GM23338 (cell line): ENCODE measurements at regions not wholly inside any gene's neighbourhood (a gene's known extent, or its start where the extent isn't known, plus 50 kb on each side); places are given as distances from the start of the nearest gene placed in this dataset.

Experiments used
- ATAC-seq: fragments of 200-7000 bp; cut with Tn5 transposase; 3 replicates; pipeline ENCODE4 v1.9.1; 2020
- DNase-seq: peaks from one replicate; pipeline ENCODE4 v3.0.0-alpha.2; 2015; ENCODE audit warnings: low spot score
- H2AFZ ChIP-seq: fragments of 200-600 bp; sonication (generic); 2 replicates; pipeline ENCODE4 v1.8.0; 2016; ENCODE audit warnings: antibody characterized with exemption, mild to moderate bottlenecking, moderate library complexity
- H3F3A ChIP-seq: fragments of 200-600 bp; sonication (generic); replicated peaks from 2 replicates; pipeline ENCODE4 v1.8.0; 2017; ENCODE audit warnings: antibody characterized with exemption, mixed run types, low read depth
- H3K27ac ChIP-seq: fragments of 200-600 bp; sonication (generic); 2 replicates; pipeline ENCODE4 v1.6.1; 2016; ENCODE audit warnings: low read depth
- H3K27me3 ChIP-seq: fragments of 200-600 bp; sonication (generic); 2 replicates; pipeline ENCODE4 v1.8.0; 2016; ENCODE audit warnings: mild to moderate bottlenecking, mixed run types, moderate library complexity; ENCODE audit not compliant: insufficient read depth
- H3K36me3 ChIP-seq: fragments of 200-600 bp; sonication (generic); 2 replicates; pipeline ENCODE4 v1.8.0; 2016; ENCODE audit warnings: mild to moderate bottlenecking; ENCODE audit not compliant: insufficient read depth
- H3K4me1 ChIP-seq: fragments of 200-600 bp; sonication (generic); 2 replicates; pipeline ENCODE4 v1.8.0; 2016; ENCODE audit warnings: mild to moderate bottlenecking, moderate library complexity; ENCODE audit not compliant: insufficient read depth
- H3K4me2 ChIP-seq: fragments of 200-600 bp; sonication (generic); 2 replicates; pipeline ENCODE4 v1.7.1; 2017; ENCODE audit warnings: mixed run types
- H3K4me3 ChIP-seq: fragments of 200-600 bp; sonication (generic); 2 replicates; pipeline ENCODE4 v1.6.1; 2016; ENCODE audit warnings: mixed run types
- H3K79me2 ChIP-seq: fragments of 200-600 bp; sonication (generic); replicated peaks from 2 replicates; pipeline ENCODE4 v1.8.0; 2017; ENCODE audit warnings: mild to moderate bottlenecking; ENCODE audit not compliant: insufficient read depth
- H3K9me2 ChIP-seq: fragments of 200-600 bp; sonication (generic); 2 replicates; pipeline ENCODE4 v1.8.0; 2017; ENCODE audit not compliant: insufficient read depth
- H4K20me1 ChIP-seq: fragments of 200-600 bp; sonication (generic); replicated peaks from 2 replicates; pipeline ENCODE4 v1.8.0; 2017; ENCODE audit warnings: mild to moderate bottlenecking; ENCODE audit not compliant: insufficient read depth
- H3K27ac Mint-ChIP-seq: 2 replicates; pipeline ENCODE4 v1.8.0; 2020; ENCODE audit warnings: inconsistent platforms, mild to moderate bottlenecking, moderate library complexity, mixed read lengths
- H3K27me3 Mint-ChIP-seq: 3 replicates; pipeline ENCODE4 v1.8.0; 2022; ENCODE audit warnings: low read depth, mild to moderate bottlenecking, moderate library complexity, mixed read lengths, inconsistent platforms; ENCODE audit not compliant: insufficient read depth, poor library complexity
- H3K36me3 Mint-ChIP-seq: 3 replicates; pipeline ENCODE4 v1.8.0; 2021; ENCODE audit warnings: low read depth, mild to moderate bottlenecking, inconsistent platforms, moderate library complexity, mixed read lengths
- H3K4me1 Mint-ChIP-seq: 3 replicates; pipeline ENCODE4 v1.8.0; 2020; ENCODE audit warnings: mild to moderate bottlenecking, inconsistent platforms, mixed read lengths
- H3K4me3 Mint-ChIP-seq: 3 replicates; pipeline ENCODE4 v1.8.0; 2021; ENCODE audit warnings: moderate library complexity, mild to moderate bottlenecking, inconsistent platforms, mixed read lengths
- H3K9me3 Mint-ChIP-seq: 3 replicates; pipeline ENCODE4 v1.8.0; 2020; ENCODE audit warnings: moderate library complexity, mild to moderate bottlenecking, inconsistent platforms, mixed read lengths
- CREB1 ChIP-seq: fragments of 250-450 bp; sonication (Bioruptor Pico); IDR thresholded peaks from 2 replicates; pipeline ENCODE4 v1.5.0; 2020; ENCODE audit warnings: low read depth, mild to moderate bottlenecking, moderate library complexity
- EZH2 ChIP-seq: fragments of 200-600 bp; sonication (generic); IDR thresholded peaks from one replicate; pipeline ENCODE4 v1.8.0; 2017; ENCODE audit warnings: antibody characterized with exemption, mild to moderate bottlenecking, low read depth; ENCODE audit not compliant: unreplicated experiment
- EZH2phosphoT487 ChIP-seq: fragments of 200-600 bp; sonication (generic); IDR thresholded peaks from one replicate; pipeline ENCODE4 v1.8.1; 2018; ENCODE audit warnings: antibody characterized with exemption; ENCODE audit not compliant: unreplicated experiment
- JUNB ChIP-seq: IDR thresholded peaks from one replicate; pipeline ENCODE4 v1.6.1; 2016; ENCODE audit warnings: antibody characterized with exemption; ENCODE audit not compliant: unreplicated experiment
- NANOG ChIP-seq: IDR thresholded peaks from 2 replicates; pipeline ENCODE4 v1.6.1; 2016; ENCODE audit warnings: antibody characterized with exemption, borderline replicate concordance
- POLR2AphosphoS5 ChIP-seq: IDR thresholded peaks from 2 replicates; pipeline ENCODE4 v1.6.1; 2016; ENCODE audit warnings: antibody characterized with exemption, low read depth
- STAT1 ChIP-seq: IDR thresholded peaks from one replicate; pipeline ENCODE4 v1.6.1; 2016; ENCODE audit warnings: antibody characterized with exemption; ENCODE audit not compliant: unreplicated experiment
- ZNF114 ChIP-seq: fragments of 250-450 bp; sonication (Bioruptor Pico); IDR thresholded peaks from 2 replicates; pipeline ENCODE4 v1.5.0; 2020; ENCODE audit warnings: mild to moderate bottlenecking, moderate library complexity
- ZNF331 ChIP-seq: fragments of 250-450 bp; sonication (Bioruptor Pico); IDR thresholded peaks from 2 replicates; pipeline ENCODE4 v1.5.0; 2020; ENCODE audit warnings: low read depth, mild to moderate bottlenecking, moderate library complexity
- TF ChIP-seq, protein P1 (sequence below): fragments of 250-450 bp; sonication (Bioruptor Pico); IDR thresholded peaks from 2 replicates; pipeline ENCODE4 v1.5.0; 2020; ENCODE audit warnings: mild to moderate bottlenecking, moderate library complexity
- TF ChIP-seq, protein P2 (sequence below), 2 experiments: fragments of 200-600 bp in 1 of 2; sonication (generic) in 1 of 2; conservative IDR thresholded peaks; 2 replicates each; pipeline versions ENCODE4 v1.5.1 to v1.6.1; 2016 to 2017; ENCODE audit warnings: antibody characterized with exemption in 2 of 2, low read depth in 2 of 2, mild to moderate bottlenecking in 2 of 2, moderate library complexity in 1 of 2
- TF ChIP-seq, protein P3 (sequence below): IDR thresholded peaks from one replicate; pipeline ENCODE4 v1.6.1; 2018; ENCODE audit warnings: antibody characterized with exemption; ENCODE audit not compliant: unreplicated experiment

DNA sequence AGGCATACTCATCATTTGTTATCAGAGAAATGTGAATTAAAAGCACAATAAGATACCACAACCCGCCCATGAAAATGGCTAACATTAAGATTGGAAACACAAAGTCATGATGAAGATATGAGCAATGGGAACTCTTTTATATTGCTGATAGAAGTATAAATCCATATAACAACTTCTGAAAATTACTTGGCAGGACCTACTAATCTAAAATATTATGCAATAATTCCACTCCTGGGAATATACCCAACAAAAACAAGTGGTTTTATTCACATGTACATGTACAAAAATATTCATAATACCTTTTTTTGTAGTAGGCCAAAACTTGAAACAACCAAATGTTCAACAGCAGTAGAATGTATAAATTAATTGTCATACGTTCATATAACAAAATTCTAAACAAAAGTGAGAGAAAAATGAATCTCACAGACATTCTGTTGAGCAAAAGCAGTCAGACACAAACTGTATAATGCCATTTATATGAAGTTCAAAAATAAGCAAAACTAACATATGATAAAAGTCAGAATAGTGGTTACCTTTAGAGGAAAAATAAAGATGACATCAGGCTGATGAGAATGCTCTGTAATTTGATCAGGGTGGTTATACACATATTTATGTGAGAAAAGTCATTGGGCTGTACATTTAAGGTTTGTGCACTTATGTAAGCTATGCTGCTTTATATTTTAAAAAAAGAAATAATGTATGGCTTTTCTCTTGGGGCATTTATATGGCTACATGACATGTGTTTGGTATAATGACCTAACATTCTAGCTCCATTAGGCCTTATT is 309.2 kb upstream of the KITLG start (continued):
- TF ChIP-seq, protein P1, sequence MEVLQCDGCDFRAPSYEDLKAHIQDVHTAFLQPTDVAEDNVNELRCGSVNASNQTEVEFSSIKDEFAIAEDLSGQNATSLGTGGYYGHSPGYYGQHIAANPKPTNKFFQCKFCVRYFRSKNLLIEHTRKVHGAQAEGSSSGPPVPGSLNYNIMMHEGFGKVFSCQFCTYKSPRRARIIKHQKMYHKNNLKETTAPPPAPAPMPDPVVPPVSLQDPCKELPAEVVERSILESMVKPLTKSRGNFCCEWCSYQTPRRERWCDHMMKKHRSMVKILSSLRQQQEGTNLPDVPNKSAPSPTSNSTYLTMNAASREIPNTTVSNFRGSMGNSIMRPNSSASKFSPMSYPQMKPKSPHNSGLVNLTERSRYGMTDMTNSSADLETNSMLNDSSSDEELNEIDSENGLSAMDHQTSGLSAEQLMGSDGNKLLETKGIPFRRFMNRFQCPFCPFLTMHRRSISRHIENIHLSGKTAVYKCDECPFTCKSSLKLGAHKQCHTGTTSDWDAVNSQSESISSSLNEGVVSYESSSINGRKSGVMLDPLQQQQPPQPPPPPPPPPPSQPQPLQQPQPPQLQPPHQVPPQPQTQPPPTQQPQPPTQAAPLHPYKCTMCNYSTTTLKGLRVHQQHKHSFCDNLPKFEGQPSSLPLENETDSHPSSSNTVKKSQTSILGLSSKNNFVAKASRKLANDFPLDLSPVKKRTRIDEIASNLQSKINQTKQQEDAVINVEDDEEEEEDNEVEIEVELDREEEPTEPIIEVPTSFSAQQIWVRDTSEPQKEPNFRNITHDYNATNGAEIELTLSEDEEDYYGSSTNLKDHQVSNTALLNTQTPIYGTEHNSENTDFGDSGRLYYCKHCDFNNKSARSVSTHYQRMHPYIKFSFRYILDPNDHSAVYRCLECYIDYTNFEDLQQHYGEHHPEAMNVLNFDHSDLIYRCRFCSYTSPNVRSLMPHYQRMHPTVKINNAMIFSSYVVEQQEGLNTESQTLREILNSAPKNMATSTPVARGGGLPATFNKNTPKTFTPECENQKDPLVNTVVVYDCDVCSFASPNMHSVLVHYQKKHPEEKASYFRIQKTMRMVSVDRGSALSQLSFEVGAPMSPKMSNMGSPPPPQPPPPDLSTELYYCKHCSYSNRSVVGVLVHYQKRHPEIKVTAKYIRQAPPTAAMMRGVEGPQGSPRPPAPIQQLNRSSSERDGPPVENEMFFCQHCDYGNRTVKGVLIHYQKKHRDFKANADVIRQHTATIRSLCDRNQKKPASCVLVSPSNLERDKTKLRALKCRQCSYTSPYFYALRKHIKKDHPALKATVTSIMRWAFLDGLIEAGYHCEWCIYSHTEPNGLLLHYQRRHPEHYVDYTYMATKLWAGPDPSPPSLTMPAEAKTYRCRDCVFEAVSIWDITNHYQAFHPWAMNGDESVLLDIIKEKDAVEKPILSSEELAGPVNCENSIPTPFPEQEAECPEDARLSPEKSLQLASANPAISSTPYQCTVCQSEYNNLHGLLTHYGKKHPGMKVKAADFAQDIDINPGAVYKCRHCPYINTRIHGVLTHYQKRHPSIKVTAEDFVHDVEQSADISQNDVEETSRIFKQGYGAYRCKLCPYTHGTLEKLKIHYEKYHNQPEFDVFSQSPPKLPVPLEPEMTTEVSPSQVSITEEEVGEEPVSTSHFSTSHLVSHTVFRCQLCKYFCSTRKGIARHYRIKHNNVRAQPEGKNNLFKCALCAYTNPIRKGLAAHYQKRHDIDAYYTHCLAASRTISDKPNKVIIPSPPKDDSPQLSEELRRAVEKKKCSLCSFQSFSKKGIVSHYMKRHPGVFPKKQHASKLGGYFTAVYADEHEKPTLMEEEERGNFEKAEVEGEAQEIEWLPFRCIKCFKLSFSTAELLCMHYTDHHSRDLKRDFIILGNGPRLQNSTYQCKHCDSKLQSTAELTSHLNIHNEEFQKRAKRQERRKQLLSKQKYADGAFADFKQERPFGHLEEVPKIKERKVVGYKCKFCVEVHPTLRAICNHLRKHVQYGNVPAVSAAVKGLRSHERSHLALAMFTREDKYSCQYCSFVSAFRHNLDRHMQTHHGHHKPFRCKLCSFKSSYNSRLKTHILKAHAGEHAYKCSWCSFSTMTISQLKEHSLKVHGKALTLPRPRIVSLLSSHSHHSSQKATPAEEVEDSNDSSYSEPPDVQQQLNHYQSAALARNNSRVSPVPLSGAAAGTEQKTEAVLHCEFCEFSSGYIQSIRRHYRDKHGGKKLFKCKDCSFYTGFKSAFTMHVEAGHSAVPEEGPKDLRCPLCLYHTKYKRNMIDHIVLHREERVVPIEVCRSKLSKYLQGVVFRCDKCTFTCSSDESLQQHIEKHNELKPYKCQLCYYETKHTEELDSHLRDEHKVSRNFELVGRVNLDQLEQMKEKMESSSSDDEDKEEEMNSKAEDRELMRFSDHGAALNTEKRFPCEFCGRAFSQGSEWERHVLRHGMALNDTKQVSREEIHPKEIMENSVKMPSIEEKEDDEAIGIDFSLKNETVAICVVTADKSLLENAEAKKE = no peak
- TF ChIP-seq ZNF331 (CRISPR knock-in tag) = no peak
- no peak for TF ChIP-seq NANOG
- no peak for TF ChIP-seq POLR2AphosphoS5

DNA sequence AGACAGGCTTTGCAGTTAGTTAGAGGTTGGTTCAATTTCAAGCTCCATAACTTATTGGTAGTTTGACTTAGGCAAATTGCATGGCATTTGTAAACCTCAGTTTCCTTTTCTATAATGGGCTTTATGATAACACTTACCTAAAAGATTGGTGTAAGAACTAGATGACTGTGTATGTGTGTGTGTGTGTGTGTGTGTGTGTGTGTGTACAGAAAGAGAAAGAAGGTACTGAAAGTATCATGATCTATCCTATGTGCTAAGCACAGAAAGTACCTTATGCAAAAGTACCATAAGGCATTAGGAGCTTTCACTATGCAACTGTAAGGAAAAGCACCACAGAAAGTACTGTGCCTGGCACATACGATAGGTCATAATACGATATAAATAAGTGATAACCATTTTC is 304.3 kb upstream of the KITLG start:
- TF ChIP-seq POLR2AphosphoS5 (no peak), EZH2 (no peak), NANOG (no peak), ZNF114 (CRISPR knock-in tag) (no peak), STAT1 (no peak), ZNF331 (CRISPR knock-in tag) (no peak), EZH2phosphoT487 (no peak), JUNB (no peak), CREB1 (CRISPR knock-in tag) (no peak)
- TF ChIP-seq, protein P2, sequence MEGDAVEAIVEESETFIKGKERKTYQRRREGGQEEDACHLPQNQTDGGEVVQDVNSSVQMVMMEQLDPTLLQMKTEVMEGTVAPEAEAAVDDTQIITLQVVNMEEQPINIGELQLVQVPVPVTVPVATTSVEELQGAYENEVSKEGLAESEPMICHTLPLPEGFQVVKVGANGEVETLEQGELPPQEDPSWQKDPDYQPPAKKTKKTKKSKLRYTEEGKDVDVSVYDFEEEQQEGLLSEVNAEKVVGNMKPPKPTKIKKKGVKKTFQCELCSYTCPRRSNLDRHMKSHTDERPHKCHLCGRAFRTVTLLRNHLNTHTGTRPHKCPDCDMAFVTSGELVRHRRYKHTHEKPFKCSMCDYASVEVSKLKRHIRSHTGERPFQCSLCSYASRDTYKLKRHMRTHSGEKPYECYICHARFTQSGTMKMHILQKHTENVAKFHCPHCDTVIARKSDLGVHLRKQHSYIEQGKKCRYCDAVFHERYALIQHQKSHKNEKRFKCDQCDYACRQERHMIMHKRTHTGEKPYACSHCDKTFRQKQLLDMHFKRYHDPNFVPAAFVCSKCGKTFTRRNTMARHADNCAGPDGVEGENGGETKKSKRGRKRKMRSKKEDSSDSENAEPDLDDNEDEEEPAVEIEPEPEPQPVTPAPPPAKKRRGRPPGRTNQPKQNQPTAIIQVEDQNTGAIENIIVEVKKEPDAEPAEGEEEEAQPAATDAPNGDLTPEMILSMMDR (conservative IDR thresholded peaks at IDR 0.05; ENCODE audit: low read depth in 2 of 2) = no peak
- TF ChIP-seq, protein P3, sequence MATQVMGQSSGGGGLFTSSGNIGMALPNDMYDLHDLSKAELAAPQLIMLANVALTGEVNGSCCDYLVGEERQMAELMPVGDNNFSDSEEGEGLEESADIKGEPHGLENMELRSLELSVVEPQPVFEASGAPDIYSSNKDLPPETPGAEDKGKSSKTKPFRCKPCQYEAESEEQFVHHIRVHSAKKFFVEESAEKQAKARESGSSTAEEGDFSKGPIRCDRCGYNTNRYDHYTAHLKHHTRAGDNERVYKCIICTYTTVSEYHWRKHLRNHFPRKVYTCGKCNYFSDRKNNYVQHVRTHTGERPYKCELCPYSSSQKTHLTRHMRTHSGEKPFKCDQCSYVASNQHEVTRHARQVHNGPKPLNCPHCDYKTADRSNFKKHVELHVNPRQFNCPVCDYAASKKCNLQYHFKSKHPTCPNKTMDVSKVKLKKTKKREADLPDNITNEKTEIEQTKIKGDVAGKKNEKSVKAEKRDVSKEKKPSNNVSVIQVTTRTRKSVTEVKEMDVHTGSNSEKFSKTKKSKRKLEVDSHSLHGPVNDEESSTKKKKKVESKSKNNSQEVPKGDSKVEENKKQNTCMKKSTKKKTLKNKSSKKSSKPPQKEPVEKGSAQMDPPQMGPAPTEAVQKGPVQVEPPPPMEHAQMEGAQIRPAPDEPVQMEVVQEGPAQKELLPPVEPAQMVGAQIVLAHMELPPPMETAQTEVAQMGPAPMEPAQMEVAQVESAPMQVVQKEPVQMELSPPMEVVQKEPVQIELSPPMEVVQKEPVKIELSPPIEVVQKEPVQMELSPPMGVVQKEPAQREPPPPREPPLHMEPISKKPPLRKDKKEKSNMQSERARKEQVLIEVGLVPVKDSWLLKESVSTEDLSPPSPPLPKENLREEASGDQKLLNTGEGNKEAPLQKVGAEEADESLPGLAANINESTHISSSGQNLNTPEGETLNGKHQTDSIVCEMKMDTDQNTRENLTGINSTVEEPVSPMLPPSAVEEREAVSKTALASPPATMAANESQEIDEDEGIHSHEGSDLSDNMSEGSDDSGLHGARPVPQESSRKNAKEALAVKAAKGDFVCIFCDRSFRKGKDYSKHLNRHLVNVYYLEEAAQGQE = no peak
- Histone ChIP-seq H3K4me2 (no peak overlapping the region), H3K36me3 (no peaks in the 10 kb centered on the region), H3F3A (no peaks in the 10 kb centered on the region), H3K4me1 (no peaks in the 10 kb centered on the region), H2AFZ (no peak overlapping the region), H3K4me3 (no peak overlapping the region), H4K20me1 (no peaks in the 10 kb centered on the region), H3K27me3 (no peaks in the 10 kb centered on the region), H3K79me2 (no peaks in the 10 kb centered on the region), H3K27ac (no peak overlapping the region), H3K9me2 (0 out of 2 replicates have a peak, but pooled peaks cover 16% of the 10 kb centered on the region)
- Mint-ChIP-seq H3K27me3 (no peaks in the 10 kb centered on the region), H3K4me3 (no peak overlapping the region), H3K36me3 (no peaks in the 10 kb centered on the region), H3K9me3 (no peaks in the 10 kb centered on the region), H3K27ac (no peak overlapping the region), H3K4me1 (no peaks in the 10 kb centered on the region; the same call in 2 of the 3 replicates)
- no peak for DNase-seq
- no peak for ATAC-seq
